Cardiac muscle cell (in vitro differentiated cells and primary cell): ENCODE measurements at regions not wholly inside any gene's neighbourhood (a gene's known extent, or its start where the extent isn't known, plus 50 kb on each side); places are given as distances from the start of the nearest gene placed in this dataset.

Experiments
- DNase-seq, 2 donors: peaks; one replicate each; pipeline versions ENCODE4 v3.0.0 to v3.0.0-alpha.2; 2010 to 2017; ENCODE audit warnings: low read depth in 1 of 2, low spot score in 1 of 2
- H3K27ac ChIP-seq: fragments of 200-600 bp; sonication (generic); 2 replicates; pipeline ENCODE4 v1.5.1; 2016
- H3K27me3 ChIP-seq: fragments of 200-600 bp; sonication (generic); 2 replicates; pipeline ENCODE4 v1.6.0; 2016; ENCODE audit warnings: control low read depth
- H3K36me3 ChIP-seq: fragments of 200-600 bp; sonication (generic); 2 replicates; pipeline ENCODE4 v1.5.1; 2016; ENCODE audit warnings: control low read depth
- H3K4me1 ChIP-seq: fragments of 200-600 bp; sonication (generic); 2 replicates; pipeline ENCODE4 v1.8.1; 2017; ENCODE audit warnings: low read depth, mild to moderate bottlenecking, mixed run types
- H3K4me3 ChIP-seq: fragments of 200-600 bp; sonication (generic); 2 replicates; pipeline ENCODE4 v1.5.1; 2016; ENCODE audit warnings: mild to moderate bottlenecking
- H3K9me3 ChIP-seq: fragments of 200-600 bp; sonication (generic); 2 replicates; pipeline ENCODE4 v1.5.1; 2017; ENCODE audit warnings: low read depth, mild to moderate bottlenecking, control low read depth
- TF ChIP-seq, protein P1 (sequence below): IDR thresholded peaks from 2 replicates; pipeline ENCODE4 v1.5.1; 2012; ENCODE audit warnings: low read depth, mild to moderate bottlenecking, low read length

GRCh38 chr5:125010356-125010755 lies 263.9 kb upstream of the ZNF608 start:
- DNase-seq: no peak
- H3K4me1 ChIP-seq: peaks cover 59% of the 10 kb centered on the region
- no peaks in the 10 kb centered on the region for H3K9me3 ChIP-seq
- no peak overlapping the region for H3K4me3 ChIP-seq
- H3K36me3 ChIP-seq: no peaks in the 10 kb centered on the region
- TF ChIP-seq, protein P1, sequence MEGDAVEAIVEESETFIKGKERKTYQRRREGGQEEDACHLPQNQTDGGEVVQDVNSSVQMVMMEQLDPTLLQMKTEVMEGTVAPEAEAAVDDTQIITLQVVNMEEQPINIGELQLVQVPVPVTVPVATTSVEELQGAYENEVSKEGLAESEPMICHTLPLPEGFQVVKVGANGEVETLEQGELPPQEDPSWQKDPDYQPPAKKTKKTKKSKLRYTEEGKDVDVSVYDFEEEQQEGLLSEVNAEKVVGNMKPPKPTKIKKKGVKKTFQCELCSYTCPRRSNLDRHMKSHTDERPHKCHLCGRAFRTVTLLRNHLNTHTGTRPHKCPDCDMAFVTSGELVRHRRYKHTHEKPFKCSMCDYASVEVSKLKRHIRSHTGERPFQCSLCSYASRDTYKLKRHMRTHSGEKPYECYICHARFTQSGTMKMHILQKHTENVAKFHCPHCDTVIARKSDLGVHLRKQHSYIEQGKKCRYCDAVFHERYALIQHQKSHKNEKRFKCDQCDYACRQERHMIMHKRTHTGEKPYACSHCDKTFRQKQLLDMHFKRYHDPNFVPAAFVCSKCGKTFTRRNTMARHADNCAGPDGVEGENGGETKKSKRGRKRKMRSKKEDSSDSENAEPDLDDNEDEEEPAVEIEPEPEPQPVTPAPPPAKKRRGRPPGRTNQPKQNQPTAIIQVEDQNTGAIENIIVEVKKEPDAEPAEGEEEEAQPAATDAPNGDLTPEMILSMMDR: no peak
- H3K27me3 ChIP-seq: no peaks in the 10 kb centered on the region
- no peak overlapping the region for H3K27ac ChIP-seq

GRCh38 chr5:125011014-125011413 lies 264.6 kb upstream of the ZNF608 start:
- no peaks in the 10 kb centered on the region for H3K27me3 ChIP-seq
- TF ChIP-seq, protein P1: no peak
- no peak for DNase-seq
- peaks cover 53% of the 10 kb centered on the region for H3K4me1 ChIP-seq
- no peak overlapping the region for H3K4me3 ChIP-seq
- peak overlapping the region; percentile 64 for H3K27ac ChIP-seq
- H3K9me3 ChIP-seq: no peaks in the 10 kb centered on the region
- H3K36me3 ChIP-seq: no peaks in the 10 kb centered on the region

- Histone ChIP-seq H3K27me3 (no peaks in the 10 kb centered on the region), H3K9me3 (no peaks in the 10 kb centered on the region), H3K4me3 (no peak overlapping the region), H3K27ac (peak overlapping the region; percentile 64), H3K4me1 (peaks cover 49% of the 10 kb centered on the region), H3K36me3 (no peaks in the 10 kb centered on the region)
- no peak for DNase-seq
- TF ChIP-seq, protein P1: no peak
Observed at GRCh38 chr5:125011419-125011818, 265.0 kb upstream of the ZNF608 start.

- TF ChIP-seq, protein P1: no peak
- Histone ChIP-seq H3K4me1 (peaks cover 44% of the 10 kb centered on the region), H3K9me3 (no peaks in the 10 kb centered on the region), H3K27me3 (no peaks in the 10 kb centered on the region), H3K4me3 (no peak overlapping the region), H3K27ac (peak overlapping the region; percentile 64), H3K36me3 (no peaks in the 10 kb centered on the region)
- DNase-seq: peak in 1 of 2 donors; percentile 12
Observed at GRCh38 chr5:125011947-125012346, 265.5 kb upstream of the ZNF608 start.

- Histone ChIP-seq H3K4me1 (peaks cover 41% of the 10 kb centered on the region), H3K4me3 (no peak overlapping the region), H3K27me3 (no peaks in the 10 kb centered on the region), H3K36me3 (no peaks in the 10 kb centered on the region), H3K27ac (peak overlapping the region; percentile 64), H3K9me3 (no peaks in the 10 kb centered on the region)
- DNase-seq: peak in 1 of 2 donors; percentile 65
- TF ChIP-seq, protein P1: no peak
Observed at GRCh38 chr5:125012727-125013451, 266.4 kb upstream of the ZNF608 start.
